Left lung (tissue), 4 donors: ENCODE measurements at regions not wholly inside any gene's neighbourhood (a gene's known extent, or its start where the extent isn't known, plus 50 kb on each side); places are given as distances from the start of the nearest gene placed in this dataset.

Source experiments
- ATAC-seq: fragments of 200-7000 bp; cut with Tn5 transposase; one replicate; pipeline ENCODE4 v1.9.1; 2020; ENCODE audit warnings: moderate library complexity
- DNase-seq, 4 donors: peaks; one replicate each; pipeline ENCODE4 v3.0.0-alpha.2; 2013 to 2020
- H3K27ac ChIP-seq, 2 donors: fragments of 200-600 bp; sonication (generic) in 1 of 2; one replicate each; pipeline versions ENCODE4 v1.5.0 to v1.8.0; 2020 to 2021
- H3K27me3 ChIP-seq, 2 donors: fragments of 200-600 bp; sonication (generic) in 1 of 2; one replicate each; pipeline versions ENCODE4 v1.5.0 to v1.8.0; 2020 to 2021
- H3K36me3 ChIP-seq, 2 donors: fragments of 200-600 bp; sonication (generic) in 1 of 2; one replicate each; pipeline versions ENCODE4 v1.5.0 to v1.8.0; 2020 to 2021
- H3K4me1 ChIP-seq, 2 donors: fragments of 200-600 bp; one replicate each; pipeline ENCODE4 v1.8.0; 2021
- H3K4me3 ChIP-seq, 2 donors: fragments of 200-600 bp; sonication (generic) in 1 of 2; one replicate each; pipeline versions ENCODE4 v1.5.0 to v1.8.0; 2020 to 2021; ENCODE audit warnings: mild to moderate bottlenecking in 1 of 2
- H3K9me3 ChIP-seq, 2 donors: fragments of 200-600 bp; sonication (generic) in 1 of 2; one replicate each; pipeline versions ENCODE4 v1.5.0 to v1.8.0; 2020 to 2021
- CTCF ChIP-seq, 2 donors: fragments of 200-600 bp; sonication (generic) in 1 of 2; IDR thresholded peaks; one replicate each; pipeline versions ENCODE4 v1.5.0 to v1.8.0; 2021; ENCODE audit warnings: antibody characterized with exemption in 2 of 2
- intact Hi-C, 2 donors: fragments of 100-400 bp; cut with DNase I; formaldehyde crosslinking; loops; one replicate each; pipeline versions ENCODE4 v1.11.2 to v1.14.2; 2022
- donor health status: DM: no; HTN: yes; CAD: no.
- donor health status: DM: no; HTN: no; CAD: no.

- H3K4me1 ChIP-seq = peaks cover 7 to 9% of the 10 kb centered on the region in 2 donors
- H3K36me3 ChIP-seq = no peaks in the 10 kb centered on the region
- intact Hi-C loops = no loop called here
- H3K27ac ChIP-seq = no peak overlapping the region
- no peaks in the 10 kb centered on the region for H3K27me3 ChIP-seq
- no peak overlapping the region for H3K4me3 ChIP-seq
- no peak for ATAC-seq
- no peak for DNase-seq
- H3K9me3 ChIP-seq = no peaks in the 10 kb centered on the region
- no peak for TF ChIP-seq CTCF (IDR thresholded peaks at IDR 0.05)
Measured at GRCh38 chr7:134370135-134370534, 53.4 kb upstream of the SLC35B4 start.

- no peaks in the 10 kb centered on the region for H3K9me3 ChIP-seq
- peak; percentile 81 for ATAC-seq
- intact Hi-C loops = no loop called here
- no peak for TF ChIP-seq CTCF (IDR thresholded peaks at IDR 0.05)
- H3K27ac ChIP-seq = peak overlapping the region; percentile 10 to 67
- H3K27me3 ChIP-seq = no peaks in the 10 kb centered on the region
- no peaks in the 10 kb centered on the region for H3K36me3 ChIP-seq
- no peak overlapping the region for H3K4me3 ChIP-seq
- peak in 2 of 4 donors; percentile 39 to 64 for DNase-seq
- H3K4me1 ChIP-seq = peaks cover 7 to 14% of the 10 kb centered on the region in 2 donors
Measured at GRCh38 chr7:134368851-134369544, 52.3 kb upstream of the SLC35B4 start.

- Histone ChIP-seq H3K4me3 (no peak overlapping the region), H3K27ac (peak overlapping the region in 1 of 2 donors; percentile 24), H3K4me1 (peaks cover 7 to 14% of the 10 kb centered on the region in 2 donors), H3K27me3 (no peaks in the 10 kb centered on the region), H3K36me3 (no peaks in the 10 kb centered on the region), H3K9me3 (no peaks in the 10 kb centered on the region)
- intact Hi-C loops = no loop called here
- no peak for TF ChIP-seq CTCF (IDR thresholded peaks at IDR 0.05)
- ATAC-seq = no peak
- DNase-seq = no peak
Measured at GRCh38 chr7:134367956-134368749, 51.4 kb upstream of the SLC35B4 start.
